ENCODE measurements at regions not wholly inside any gene's neighbourhood (a gene's known extent, or its start where the extent isn't known, plus 50 kb on each side); places are given as distances from the start of the nearest gene placed in this dataset.
"Not testable (repeated sequence)": the region's sequence is repeated elsewhere in the genome, so short reads cannot be mapped to it uniquely, and the experiment has no call there.

GRCh38 chr13:88840085-88840484 lies 1168.9 kb downstream of the SLITRK5 start:
- no peak overlapping the region for H3K27ac ChIP-seq (ENCODE audit: extremely low read depth, low read depth, low read length)
- no peaks in the 10 kb centered on the region for H3K36me3 ChIP-seq (ENCODE audit: control insufficient read depth in 2 of 2, insufficient read depth in 1 of 2, low read length in 2 of 2)
- H3K4me3 ChIP-seq (ENCODE audit: low read depth, low read length): no peak overlapping the region
- ChIA-PET CTCF (no interaction called here), POLR2A (no interaction called here)
- TF ChIP-seq ZNF561 (tag by site-specific recombination; IDR thresholded peaks at IDR 0.05; ENCODE audit: borderline replicate concordance): no peak
- TF ChIP-seq SCRT1 (tag by site-specific recombination; IDR thresholded peaks at IDR 0.05; ENCODE audit: borderline replicate concordance): no peak
- TF ChIP-seq ZNF521 (tag by site-specific recombination; IDR thresholded peaks at IDR 0.05): no peak
- TF ChIP-seq, protein P1, sequence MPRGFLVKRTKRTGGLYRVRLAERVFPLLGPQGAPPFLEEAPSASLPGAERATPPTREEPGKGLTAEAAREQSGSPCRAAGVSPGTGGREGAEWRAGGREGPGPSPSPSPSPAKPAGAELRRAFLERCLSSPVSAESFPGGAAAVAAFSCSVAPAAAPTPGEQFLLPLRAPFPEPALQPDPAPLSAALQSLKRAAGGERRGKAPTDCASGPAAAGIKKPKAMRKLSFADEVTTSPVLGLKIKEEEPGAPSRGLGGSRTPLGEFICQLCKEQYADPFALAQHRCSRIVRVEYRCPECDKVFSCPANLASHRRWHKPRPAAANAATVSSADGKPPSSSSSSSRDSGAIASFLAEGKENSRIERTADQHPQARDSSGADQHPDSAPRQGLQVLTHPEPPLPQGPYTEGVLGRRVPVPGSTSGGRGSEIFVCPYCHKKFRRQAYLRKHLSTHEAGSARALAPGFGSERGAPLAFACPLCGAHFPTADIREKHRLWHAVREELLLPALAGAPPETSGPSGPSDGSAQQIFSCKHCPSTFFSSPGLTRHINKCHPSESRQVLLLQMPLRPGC (tag by site-specific recombination; IDR thresholded peaks at IDR 0.05): no peak
- TF ChIP-seq ZNF16 (tag by site-specific recombination; IDR thresholded peaks at IDR 0.05; ENCODE audit: low read depth): no peak
- TF ChIP-seq PATZ1 (tag by site-specific recombination; IDR thresholded peaks at IDR 0.05): no peak
- no peaks in the 10 kb centered on the region for H3K9me3 ChIP-seq (ENCODE audit: control insufficient read depth, insufficient read depth, low read depth, low read length)
- H3K4me1 ChIP-seq (ENCODE audit: control insufficient read depth, insufficient read depth, low read length): no peaks in the 10 kb centered on the region

GRCh38 chr13:88852293-88852692 lies 1181.1 kb downstream of the SLITRK5 start:
- H3K36me3 ChIP-seq (ENCODE audit: control insufficient read depth in 2 of 2, insufficient read depth in 1 of 2, low read length in 2 of 2); H3K27ac ChIP-seq (ENCODE audit: extremely low read depth, low read depth, low read length); H3K9me3 ChIP-seq (ENCODE audit: control insufficient read depth, insufficient read depth, low read depth, low read length); CTCF ChIA-PET; POLR2A ChIA-PET; H3K4me3 ChIP-seq (ENCODE audit: low read depth, low read length); H3K4me1 ChIP-seq (ENCODE audit: control insufficient read depth, insufficient read depth, low read length): not testable (repeated sequence)

- Histone ChIP-seq H3K9me3 (ENCODE audit: control insufficient read depth, insufficient read depth, low read depth, low read length) (no peaks in the 10 kb centered on the region), H3K4me1 (ENCODE audit: control insufficient read depth, insufficient read depth, low read length) (no peaks in the 10 kb centered on the region), H3K4me3 (ENCODE audit: low read depth, low read length) (no peak overlapping the region), H3K36me3 (ENCODE audit: control insufficient read depth in 2 of 2, insufficient read depth in 1 of 2, low read length in 2 of 2) (no peaks in the 10 kb centered on the region), H3K27ac (ENCODE audit: extremely low read depth, low read depth, low read length) (no peak overlapping the region)
- CTCF ChIA-PET: interaction anchor here (0.5 kb wide), 1 partner anchor 60 kb away, joined by 4 read pairs; no protein-coding TSS in a partner anchor
- POLR2A ChIA-PET: no interaction called here
- TF ChIP-seq ZNF610 (tag by site-specific recombination; IDR thresholded peaks at IDR 0.05; ENCODE audit: borderline replicate concordance): no peak
- TF ChIP-seq, protein P2, sequence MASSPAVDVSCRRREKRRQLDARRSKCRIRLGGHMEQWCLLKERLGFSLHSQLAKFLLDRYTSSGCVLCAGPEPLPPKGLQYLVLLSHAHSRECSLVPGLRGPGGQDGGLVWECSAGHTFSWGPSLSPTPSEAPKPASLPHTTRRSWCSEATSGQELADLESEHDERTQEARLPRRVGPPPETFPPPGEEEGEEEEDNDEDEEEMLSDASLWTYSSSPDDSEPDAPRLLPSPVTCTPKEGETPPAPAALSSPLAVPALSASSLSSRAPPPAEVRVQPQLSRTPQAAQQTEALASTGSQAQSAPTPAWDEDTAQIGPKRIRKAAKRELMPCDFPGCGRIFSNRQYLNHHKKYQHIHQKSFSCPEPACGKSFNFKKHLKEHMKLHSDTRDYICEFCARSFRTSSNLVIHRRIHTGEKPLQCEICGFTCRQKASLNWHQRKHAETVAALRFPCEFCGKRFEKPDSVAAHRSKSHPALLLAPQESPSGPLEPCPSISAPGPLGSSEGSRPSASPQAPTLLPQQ (tag by site-specific recombination; IDR thresholded peaks at IDR 0.05): no peak
- no peak for TF ChIP-seq TRIM28 (IDR thresholded peaks at IDR 0.05; ENCODE audit: borderline replicate concordance, low read length)
- TF ChIP-seq KLF7 (tag by site-specific recombination; IDR thresholded peaks at IDR 0.05; ENCODE audit: borderline replicate concordance): no peak
- TF ChIP-seq MYNN (tag by site-specific recombination; IDR thresholded peaks at IDR 0.05; ENCODE audit: borderline replicate concordance): no peak
- TF ChIP-seq IKZF3 (tag by site-specific recombination; IDR thresholded peaks at IDR 0.05): no peak
Observed at GRCh38 chr13:88857256-88857655, 1186.1 kb downstream of the SLITRK5 start.

GRCh38 chr13:88862095-88862620 lies 1191.0 kb downstream of the SLITRK5 start:
- CTCF ChIA-PET: interaction anchor here (0.5 kb wide), 1 partner anchor 1057 kb away, joined by 3 read pairs; no protein-coding TSS in a partner anchor
- Histone ChIP-seq H3K4me1 (ENCODE audit: control insufficient read depth, insufficient read depth, low read length) (no peaks in the 10 kb centered on the region), H3K9me3 (ENCODE audit: control insufficient read depth, insufficient read depth, low read depth, low read length) (no peaks in the 10 kb centered on the region)
- TF ChIP-seq ZBTB11 (tag by site-specific recombination; conservative IDR thresholded peaks at IDR 0.05; ENCODE audit: low read depth) (no peak), ZFP3 (tag by site-specific recombination; IDR thresholded peaks at IDR 0.05; ENCODE audit: low read depth) (no peak), BCL11B (tag by site-specific recombination; IDR thresholded peaks at IDR 0.05; ENCODE audit: low read depth) (no peak), ZNF707 (tag by site-specific recombination; IDR thresholded peaks at IDR 0.05) (no peak), ZSCAN23 (tag by site-specific recombination; IDR thresholded peaks at IDR 0.05) (no peak), ZNF843 (tag by site-specific recombination; IDR thresholded peaks at IDR 0.05) (no peak), KLF8 (tag by site-specific recombination; IDR thresholded peaks at IDR 0.05) (no peak), FEZF1 (tag by site-specific recombination; IDR thresholded peaks at IDR 0.05) (no peak), ZNF248 (tag by site-specific recombination; IDR thresholded peaks at IDR 0.05) (no peak)

More at GRCh38 chr13:88862095-88862620, 1191.0 kb downstream of the SLITRK5 start:
- POLR2A ChIA-PET: no interaction called here
- Histone ChIP-seq H3K36me3 (ENCODE audit: control insufficient read depth in 2 of 2, insufficient read depth in 1 of 2, low read length in 2 of 2) (no peaks in the 10 kb centered on the region), H3K4me3 (ENCODE audit: low read depth, low read length) (no peak overlapping the region), H3K27ac (ENCODE audit: extremely low read depth, low read depth, low read length) (no peak overlapping the region)

Data from HEK293 (cell line).